ENCODE measurements at regions not wholly inside any gene's neighbourhood (a gene's known extent, or its start where the extent isn't known, plus 50 kb on each side); places are given as distances from the start of the nearest gene placed in this dataset.

- TF ChIP-seq CTCF (IDR thresholded peaks at IDR 0.05; ENCODE audit: insufficient read depth, low read length), result no peak
- TF ChIP-seq REST (IDR thresholded peaks at IDR 0.05; ENCODE audit: insufficient replicate concordance, low read depth), result no peak
Observed at GRCh38 chr3:82080261-82080660, 318.8 kb upstream of the GBE1 start.

Measured in HL-60 (cell line).